Ovary (tissue), 7 donors: ENCODE measurements at regions not wholly inside any gene's neighbourhood (a gene's known extent, or its start where the extent isn't known, plus 50 kb on each side); places are given as distances from the start of the nearest gene placed in this dataset.

Experiments
- DNase-seq, 5 donors: peaks; one replicate each; pipeline ENCODE4 v3.0.0-alpha.2; 2019 to 2020
- H3K27ac ChIP-seq, 2 donors: fragments of 200-600 bp; one replicate each; pipeline versions ENCODE4 v1.5.1 to v1.8.0; 2019 to 2022
- H3K27me3 ChIP-seq: fragments of 200-600 bp; one replicate; pipeline ENCODE4 v1.8.0; 2022
- H3K36me3 ChIP-seq: fragments of 200-600 bp; sonication (generic); one replicate; pipeline ENCODE4 v1.5.1; 2019
- H3K4me1 ChIP-seq: one replicate; pipeline ENCODE4 v1.8.1; 2013; ENCODE audit warnings: mild to moderate bottlenecking, moderate library complexity; ENCODE audit not compliant: insufficient read depth
- H3K4me3 ChIP-seq: fragments of 200-600 bp; sonication (generic); one replicate; pipeline ENCODE4 v1.5.1; 2017
- H3K9me3 ChIP-seq, 2 donors: fragments of 200-600 bp in 1 of 2; sonication (generic) in 1 of 2; one replicate each; pipeline versions ENCODE4 v1.5.1 to v1.8.1; 2013 to 2019; ENCODE audit warnings: mild to moderate bottlenecking in 1 of 2, moderate library complexity in 1 of 2
- EP300 ChIP-seq: sonication (generic); formaldehyde crosslinking; IDR thresholded peaks from one replicate; pipeline ENCODE4 v1.6.1; 2017; ENCODE audit warnings: antibody characterized with exemption
- POLR2A ChIP-seq: fragments of 450-650 bp; IDR thresholded peaks from one replicate; pipeline ENCODE4 v1.6.1; 2017; ENCODE audit warnings: antibody characterized with exemption, mild to moderate bottlenecking, moderate library complexity
- WGBS, 3 donors: extraction: QIAGEN DNeasy Blood & Tissue Kit in 1 of 3; methylation state at CpG; one replicate each; pipeline versions ENCODE4 v1.1.5 to v1.1.7; 2013 to 2017; 5-methylcytosine and 5-hydroxymethylcytosine counted together
- intact Hi-C, 4 donors: fragments of 100-400 bp; cut with DNase I; formaldehyde crosslinking; loops; one replicate each; pipeline versions ENCODE4 v1.11.0 to v1.15.1; 2022 to 2023
- TF ChIP-seq, protein P1 (sequence below), 3 donors: fragments of 450-650 bp in 2 of 3; fragments of 200-600 bp in 1 of 3; IDR thresholded peaks; one replicate each; pipeline versions ENCODE4 v1.5.1 to v1.8.0; 2016 to 2022; ENCODE audit warnings: antibody characterized with exemption in 3 of 3, mild to moderate bottlenecking in 1 of 3
- donor health status: DM: no; HTN: no; CAD: no; lungs with moderate emphysema.
- donor health status: DM: no; HTN: no; CAD: no.
- donor health status: Bipolar disorder and iron deficiency.
- donor health status: DM: no; HTN: no; CAD: no.
- donor health status: DM: yes; HTN: yes; CAD: no.

DNA sequence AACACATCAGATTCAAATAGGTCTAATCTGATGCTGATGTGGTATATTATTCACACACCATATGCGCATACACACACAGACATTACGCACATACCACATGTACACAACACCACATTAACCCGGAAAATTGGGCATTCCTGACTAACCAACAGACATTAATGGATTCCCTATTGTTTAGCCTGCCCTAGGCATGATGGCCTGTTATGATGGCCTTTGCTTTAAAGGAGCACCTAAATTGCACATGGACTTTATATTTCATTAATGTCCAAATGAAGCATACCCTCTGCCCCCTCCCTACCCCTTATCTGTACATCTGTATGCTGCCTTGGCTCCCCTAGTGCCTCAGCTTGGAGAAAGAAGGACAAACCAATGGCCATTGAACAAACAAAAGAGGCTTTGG, 127.7 kb upstream of the PRLR start:
- intact Hi-C loops, result no loop called here
- no peak for DNase-seq
- H3K9me3 ChIP-seq, result no peaks in the 10 kb centered on the region
- H3K4me3 ChIP-seq, result no peak overlapping the region
- 94 to 97% (median 96%) methylated on average over 3 of the region's 3 CpGs for WGBS, 3 donors
- no peak overlapping the region for H3K27ac ChIP-seq
- no peaks in the 10 kb centered on the region for H3K27me3 ChIP-seq
- no peaks in the 10 kb centered on the region for H3K4me1 ChIP-seq
- H3K36me3 ChIP-seq, result no peaks in the 10 kb centered on the region
- TF ChIP-seq POLR2A (no peak), EP300 (no peak)
- TF ChIP-seq, protein P1, sequence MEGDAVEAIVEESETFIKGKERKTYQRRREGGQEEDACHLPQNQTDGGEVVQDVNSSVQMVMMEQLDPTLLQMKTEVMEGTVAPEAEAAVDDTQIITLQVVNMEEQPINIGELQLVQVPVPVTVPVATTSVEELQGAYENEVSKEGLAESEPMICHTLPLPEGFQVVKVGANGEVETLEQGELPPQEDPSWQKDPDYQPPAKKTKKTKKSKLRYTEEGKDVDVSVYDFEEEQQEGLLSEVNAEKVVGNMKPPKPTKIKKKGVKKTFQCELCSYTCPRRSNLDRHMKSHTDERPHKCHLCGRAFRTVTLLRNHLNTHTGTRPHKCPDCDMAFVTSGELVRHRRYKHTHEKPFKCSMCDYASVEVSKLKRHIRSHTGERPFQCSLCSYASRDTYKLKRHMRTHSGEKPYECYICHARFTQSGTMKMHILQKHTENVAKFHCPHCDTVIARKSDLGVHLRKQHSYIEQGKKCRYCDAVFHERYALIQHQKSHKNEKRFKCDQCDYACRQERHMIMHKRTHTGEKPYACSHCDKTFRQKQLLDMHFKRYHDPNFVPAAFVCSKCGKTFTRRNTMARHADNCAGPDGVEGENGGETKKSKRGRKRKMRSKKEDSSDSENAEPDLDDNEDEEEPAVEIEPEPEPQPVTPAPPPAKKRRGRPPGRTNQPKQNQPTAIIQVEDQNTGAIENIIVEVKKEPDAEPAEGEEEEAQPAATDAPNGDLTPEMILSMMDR (IDR thresholded peaks at IDR 0.05), result no peak

DNA sequence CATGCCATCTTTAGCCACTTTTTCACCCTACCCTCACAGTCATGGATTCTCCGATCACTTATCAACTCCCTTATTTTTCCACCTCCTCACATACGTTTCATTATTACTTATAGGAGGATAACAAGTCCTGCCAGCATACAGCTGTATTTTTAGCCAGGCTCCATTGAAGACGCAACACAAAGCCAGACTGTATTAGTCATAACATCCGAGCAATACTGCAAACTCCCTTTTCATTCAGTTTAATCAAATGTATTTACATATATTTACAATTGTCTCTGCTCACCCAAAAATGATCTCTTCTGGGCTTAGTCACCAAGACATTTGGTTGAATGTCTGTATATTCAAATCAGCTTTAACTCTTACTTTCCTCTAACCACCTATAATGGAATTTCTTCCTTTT, 126.4 kb upstream of the PRLR start:
- no peaks in the 10 kb centered on the region for H3K27me3 ChIP-seq
- H3K27ac ChIP-seq, result no peak overlapping the region
- intact Hi-C loops, result no loop called here
- no peak for DNase-seq
- no peak overlapping the region for H3K4me3 ChIP-seq
- no peaks in the 10 kb centered on the region for H3K36me3 ChIP-seq
- WGBS, 3 donors, result 24 to 38% (median 28%) methylated on average over 4 of the region's 4 CpGs
- no peak for TF ChIP-seq EP300
- TF ChIP-seq, protein P1 (IDR thresholded peaks at IDR 0.05), result no peak
- no peak for TF ChIP-seq POLR2A
- H3K4me1 ChIP-seq, result no peaks in the 10 kb centered on the region
- no peaks in the 10 kb centered on the region for H3K9me3 ChIP-seq

DNA sequence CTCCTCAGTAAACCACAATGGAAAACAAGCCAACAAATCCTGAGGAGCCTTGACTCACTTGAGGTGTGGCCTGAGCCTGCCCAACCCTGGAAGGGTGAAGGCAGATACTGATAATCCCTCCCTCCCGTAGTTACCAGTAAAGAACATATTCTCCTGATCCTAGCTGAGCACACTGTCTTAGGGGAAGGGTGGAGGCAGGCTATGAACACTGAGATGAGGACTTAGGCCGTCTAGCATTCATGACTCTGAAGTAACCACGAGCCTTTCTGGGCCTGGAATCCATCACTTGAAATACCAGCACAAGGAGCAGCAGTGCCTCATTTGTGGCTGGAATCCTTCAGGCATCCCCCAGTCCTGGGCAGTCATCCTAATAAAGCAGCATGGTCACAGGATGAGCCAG, 124.5 kb upstream of the PRLR start:
- no peak overlapping the region for H3K27ac ChIP-seq
- H3K4me3 ChIP-seq, result no peak overlapping the region
- TF ChIP-seq, protein P1 (IDR thresholded peaks at IDR 0.05), result no peak
- TF ChIP-seq EP300 (no peak), POLR2A (no peak)
- intact Hi-C loops, result no loop called here
- H3K4me1 ChIP-seq, result no peaks in the 10 kb centered on the region
- 10 to 29% (median 21%) methylated on average over 3 of the region's 3 CpGs for WGBS, 3 donors
- no peak for DNase-seq
- H3K9me3 ChIP-seq, result no peaks in the 10 kb centered on the region
- no peaks in the 10 kb centered on the region for H3K36me3 ChIP-seq
- no peaks in the 10 kb centered on the region for H3K27me3 ChIP-seq

DNA sequence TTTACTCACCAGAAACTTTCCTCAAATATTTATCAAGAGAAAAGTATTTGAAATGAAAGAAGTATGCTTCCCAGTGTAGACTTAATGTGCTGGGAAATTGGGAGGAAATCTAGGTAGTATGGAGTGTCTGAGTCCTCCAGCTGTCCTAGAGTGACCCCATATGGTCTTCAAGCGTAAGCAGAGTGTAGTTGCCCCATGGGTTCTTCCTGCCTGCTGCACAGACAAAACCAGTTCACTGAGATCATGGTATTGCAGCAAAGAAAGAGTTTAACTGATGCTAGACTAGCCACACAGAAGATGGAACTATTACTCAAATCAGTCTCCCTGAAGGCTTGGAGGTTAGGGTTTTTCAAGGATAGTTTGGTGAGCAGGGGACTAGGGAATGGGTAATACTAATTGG, 114.9 kb upstream of the PRLR start:
- Histone ChIP-seq H3K4me3 (no peak overlapping the region), H3K27me3 (no peaks in the 10 kb centered on the region), H3K27ac (no peak overlapping the region), H3K9me3 (no peaks in the 10 kb centered on the region), H3K4me1 (no peaks in the 10 kb centered on the region), H3K36me3 (no peaks in the 10 kb centered on the region)
- TF ChIP-seq, protein P1 (IDR thresholded peaks at IDR 0.05), result no peak
- TF ChIP-seq POLR2A, result no peak
- no peak for TF ChIP-seq EP300
- WGBS, 3 donors, result 18 to 77% (median 67%) methylated on average over 1 of the region's 1 CpG
- no peak for DNase-seq
- intact Hi-C loops, result no loop called here

- intact Hi-C loops, result no loop called here
- no peak overlapping the region for H3K4me3 ChIP-seq
- no peak overlapping the region for H3K27ac ChIP-seq
- H3K36me3 ChIP-seq, result no peaks in the 10 kb centered on the region
- H3K27me3 ChIP-seq, result no peaks in the 10 kb centered on the region
- no peaks in the 10 kb centered on the region for H3K9me3 ChIP-seq
- H3K4me1 ChIP-seq, result no peaks in the 10 kb centered on the region
- no peak for TF ChIP-seq EP300
- TF ChIP-seq POLR2A, result no peak
- TF ChIP-seq, protein P1 (IDR thresholded peaks at IDR 0.05), result no peak
- no peak for DNase-seq
Measured at GRCh38 chr5:35342664-35343063, 112.4 kb upstream of the PRLR start.
